GM23248 (cell line): ENCODE measurements at regions not wholly inside any gene's neighbourhood (a gene's known extent, or its start where the extent isn't known, plus 50 kb on each side); places are given as distances from the start of the nearest gene placed in this dataset.

Experiments used
- EZH2 ChIP-seq: fragments of 200-600 bp; sonication (generic); IDR thresholded peaks from 2 replicates; pipeline ENCODE4 v1.6.1; 2018; ENCODE audit warnings: antibody characterized with exemption, mild to moderate bottlenecking; ENCODE audit not compliant: insufficient read depth, poor library complexity, severe bottlenecking
- EZH2phosphoT487 ChIP-seq: fragments of 200-600 bp; sonication (generic); IDR thresholded peaks from 2 replicates; pipeline ENCODE4 v1.6.1; 2018; ENCODE audit warnings: antibody characterized with exemption, moderate library complexity, mild to moderate bottlenecking, low read depth; ENCODE audit not compliant: insufficient read depth

DNA sequence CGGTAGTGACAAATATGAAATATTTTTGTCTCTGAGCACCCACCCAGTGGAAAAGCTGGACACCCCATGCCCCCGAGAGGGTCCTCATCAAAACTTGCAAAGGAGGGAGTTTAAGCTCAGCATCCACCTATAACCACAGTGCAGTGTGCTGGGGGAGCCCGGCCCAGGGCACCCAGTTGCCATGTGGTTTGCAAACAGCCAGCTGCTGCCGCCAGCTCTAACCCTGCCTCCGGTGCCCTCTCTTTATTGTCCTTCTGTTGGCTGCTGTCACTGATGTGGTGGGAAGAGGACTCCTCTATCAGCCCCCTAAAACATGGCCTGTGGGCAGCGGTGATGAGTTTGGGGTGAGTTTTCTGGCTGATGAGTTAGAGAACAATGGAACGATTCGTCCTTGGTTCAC is 160.9 kb upstream of the MVB12B start:
- no peak for TF ChIP-seq EZH2
- no peak for TF ChIP-seq EZH2phosphoT487
